ENCODE measurements at regions not wholly inside any gene's neighbourhood (a gene's known extent, or its start where the extent isn't known, plus 50 kb on each side); places are given as distances from the start of the nearest gene placed in this dataset.
"Not testable (repeated sequence)": the region's sequence is repeated elsewhere in the genome, so short reads cannot be mapped to it uniquely, and the experiment has no call there.

DNA sequence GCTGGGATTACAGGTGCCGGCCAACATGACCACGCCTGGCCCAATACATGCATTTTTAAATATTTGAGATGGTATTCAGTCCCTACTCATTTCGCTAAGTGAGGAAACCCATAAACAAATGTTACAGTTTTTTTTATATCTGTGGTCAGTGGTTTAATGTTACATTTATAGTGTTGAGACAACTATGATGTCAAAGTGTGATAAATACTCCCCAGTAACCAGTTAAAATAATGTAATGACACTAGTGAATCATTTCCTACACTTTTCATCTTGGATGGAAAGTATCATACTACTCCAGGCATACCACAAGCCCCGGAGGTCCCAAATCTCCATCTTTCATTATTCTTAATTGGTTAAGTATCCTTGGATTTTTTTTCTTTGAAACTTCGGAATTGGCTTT lies 87.5 kb upstream of the KIF26B start:
- DNase-seq (ENCODE audit: low spot score) (no peak), ATAC-seq (ENCODE audit: low FRiP score) (no peak)
- TF ChIP-seq, protein P1, sequence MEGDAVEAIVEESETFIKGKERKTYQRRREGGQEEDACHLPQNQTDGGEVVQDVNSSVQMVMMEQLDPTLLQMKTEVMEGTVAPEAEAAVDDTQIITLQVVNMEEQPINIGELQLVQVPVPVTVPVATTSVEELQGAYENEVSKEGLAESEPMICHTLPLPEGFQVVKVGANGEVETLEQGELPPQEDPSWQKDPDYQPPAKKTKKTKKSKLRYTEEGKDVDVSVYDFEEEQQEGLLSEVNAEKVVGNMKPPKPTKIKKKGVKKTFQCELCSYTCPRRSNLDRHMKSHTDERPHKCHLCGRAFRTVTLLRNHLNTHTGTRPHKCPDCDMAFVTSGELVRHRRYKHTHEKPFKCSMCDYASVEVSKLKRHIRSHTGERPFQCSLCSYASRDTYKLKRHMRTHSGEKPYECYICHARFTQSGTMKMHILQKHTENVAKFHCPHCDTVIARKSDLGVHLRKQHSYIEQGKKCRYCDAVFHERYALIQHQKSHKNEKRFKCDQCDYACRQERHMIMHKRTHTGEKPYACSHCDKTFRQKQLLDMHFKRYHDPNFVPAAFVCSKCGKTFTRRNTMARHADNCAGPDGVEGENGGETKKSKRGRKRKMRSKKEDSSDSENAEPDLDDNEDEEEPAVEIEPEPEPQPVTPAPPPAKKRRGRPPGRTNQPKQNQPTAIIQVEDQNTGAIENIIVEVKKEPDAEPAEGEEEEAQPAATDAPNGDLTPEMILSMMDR (IDR thresholded peaks at IDR 0.05) = no peak

DNA sequence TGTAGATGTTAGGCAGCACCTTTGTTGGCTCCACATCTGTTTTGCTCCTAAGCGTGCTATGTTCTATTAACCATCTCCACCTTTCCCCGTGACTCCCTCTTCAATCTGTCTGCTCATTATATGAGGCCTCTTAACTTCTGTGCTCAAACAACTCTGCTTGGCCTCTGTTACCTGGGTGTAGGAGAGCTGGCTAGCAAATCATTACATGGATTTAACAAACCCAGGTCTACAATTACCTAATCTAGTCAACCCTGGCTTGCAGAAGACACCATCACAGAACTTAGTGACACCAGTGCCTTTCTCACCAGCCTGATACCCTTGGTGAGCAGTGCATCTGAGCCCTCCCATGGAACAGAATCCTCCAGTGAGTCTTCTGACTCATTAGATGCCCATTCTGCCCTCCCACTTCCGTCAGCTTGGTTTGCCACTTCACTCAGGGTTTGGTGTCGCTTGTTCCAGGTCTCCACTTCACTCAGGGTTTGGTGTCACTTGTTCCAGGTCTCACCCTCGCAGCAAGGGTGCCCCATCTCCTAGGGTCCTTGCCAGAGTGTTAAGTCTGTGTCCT lies 92.0 kb upstream of the KIF26B start:
- ATAC-seq (ENCODE audit: low FRiP score) = no peak
- TF ChIP-seq, protein P1 (IDR thresholded peaks at IDR 0.05) = no peak
- DNase-seq (ENCODE audit: low spot score) = no peak

DNA sequence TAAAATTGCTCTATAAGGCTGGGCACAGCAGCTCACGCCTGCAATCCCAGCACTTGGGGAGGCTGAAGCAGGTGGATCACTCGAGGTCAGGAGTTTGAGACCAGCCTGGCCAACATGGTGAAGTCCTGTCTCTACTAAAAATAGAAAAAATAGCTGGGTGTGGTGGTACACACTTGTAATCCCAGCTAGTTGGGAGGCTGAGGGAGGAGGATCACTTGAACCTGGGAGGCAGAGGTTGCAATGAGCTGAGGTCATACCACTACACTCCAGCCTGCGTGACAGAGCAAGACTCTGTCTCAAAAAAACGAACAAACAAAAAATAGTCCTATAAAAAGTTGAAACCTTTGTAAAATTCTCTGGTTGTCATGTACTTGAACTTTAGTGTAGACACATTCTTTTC lies 93.0 kb upstream of the KIF26B start:
- not testable (repeated sequence) for DNase-seq (ENCODE audit: low spot score); ATAC-seq (ENCODE audit: low FRiP score)

DNA sequence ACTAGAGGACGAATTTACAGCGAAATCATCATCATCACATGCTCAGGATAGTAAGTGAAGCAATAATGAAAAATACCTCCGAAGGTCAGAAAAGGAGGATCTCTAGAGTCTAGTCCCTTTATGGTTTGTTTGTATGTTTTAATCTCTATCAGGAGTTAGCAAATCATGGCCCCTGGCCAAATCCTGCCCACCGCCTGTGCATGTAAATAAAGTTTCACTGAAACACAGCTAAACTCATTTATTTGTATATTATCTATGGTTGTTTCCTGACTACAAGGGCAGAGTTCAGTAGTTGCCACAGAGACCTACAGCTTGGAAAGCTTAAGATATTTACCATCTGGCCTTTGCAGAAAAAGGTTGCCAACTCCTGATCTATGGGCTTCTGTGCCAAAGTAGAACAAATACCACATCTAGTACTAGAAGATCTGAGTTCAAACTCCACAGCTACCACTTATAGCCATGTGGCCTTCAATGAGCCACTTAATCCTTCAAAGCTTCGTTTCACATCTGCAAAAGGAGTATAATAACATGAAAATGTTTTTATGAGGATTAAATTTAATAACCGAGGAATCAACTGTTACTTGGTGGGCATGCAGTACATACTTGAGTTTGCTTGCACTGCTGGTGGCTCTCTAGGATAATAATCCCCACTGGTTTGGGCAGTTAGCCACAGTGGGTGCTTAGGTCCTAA lies 94.0 kb upstream of the KIF26B start:
- no peak for DNase-seq (ENCODE audit: low spot score)
- TF ChIP-seq, protein P1 (IDR thresholded peaks at IDR 0.05) = no peak
- no peak for ATAC-seq (ENCODE audit: low FRiP score)

DNA sequence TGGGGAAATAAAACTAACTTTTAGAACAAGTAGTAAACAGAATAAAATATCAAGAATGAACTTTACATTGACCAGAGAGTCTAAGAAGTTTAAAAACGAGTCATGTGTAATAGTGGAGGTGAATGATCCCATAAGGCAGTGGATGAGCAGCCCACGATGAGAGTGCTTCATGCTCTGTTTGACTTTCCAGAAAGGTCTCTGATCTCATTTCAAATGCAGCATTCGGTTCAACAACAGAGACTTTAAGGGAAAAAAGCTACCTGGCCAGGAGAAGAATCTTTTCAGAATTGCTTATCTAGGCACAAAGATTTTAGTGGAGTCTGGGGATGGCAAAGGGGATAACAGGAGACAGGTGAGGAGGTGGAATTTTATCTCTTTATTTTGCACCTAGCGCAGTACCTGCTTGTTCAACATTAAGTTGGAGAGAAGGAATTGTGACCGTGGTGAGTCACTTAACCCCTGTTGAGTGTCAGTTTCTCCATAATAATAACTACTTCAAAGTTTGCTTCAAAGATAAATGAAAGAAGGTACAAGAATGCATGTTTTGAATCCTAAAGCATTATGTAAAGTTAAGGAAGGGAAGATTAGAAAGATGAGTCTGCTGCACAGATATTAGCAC lies 94.9 kb upstream of the KIF26B start:
- ATAC-seq (ENCODE audit: low FRiP score) (no peak), DNase-seq (ENCODE audit: low spot score) (no peak)
- TF ChIP-seq, protein P1 (IDR thresholded peaks at IDR 0.05) = no peak

DNA sequence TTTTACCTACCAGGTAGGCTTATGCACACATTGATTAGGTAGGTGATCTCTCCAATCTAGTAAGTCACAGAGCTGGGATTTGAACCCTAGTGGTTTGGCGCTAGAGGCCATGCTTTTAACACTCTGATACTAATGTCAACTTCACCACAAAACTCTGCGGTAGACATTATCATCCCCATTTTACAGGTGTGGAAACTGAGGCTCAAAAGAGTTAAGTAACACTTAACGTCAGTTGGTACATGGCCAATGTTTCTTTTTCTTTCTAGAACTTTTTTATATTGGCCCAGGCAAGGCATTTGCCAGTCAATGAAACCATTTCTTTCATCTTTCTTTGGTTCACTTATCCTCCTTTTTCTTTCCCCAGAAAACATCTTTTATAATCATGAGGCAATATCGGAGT lies 95.9 kb upstream of the KIF26B start:
- no peak for ATAC-seq (ENCODE audit: low FRiP score)
- no peak for DNase-seq (ENCODE audit: low spot score)
- TF ChIP-seq, protein P1 (IDR thresholded peaks at IDR 0.05) = no peak

DNA sequence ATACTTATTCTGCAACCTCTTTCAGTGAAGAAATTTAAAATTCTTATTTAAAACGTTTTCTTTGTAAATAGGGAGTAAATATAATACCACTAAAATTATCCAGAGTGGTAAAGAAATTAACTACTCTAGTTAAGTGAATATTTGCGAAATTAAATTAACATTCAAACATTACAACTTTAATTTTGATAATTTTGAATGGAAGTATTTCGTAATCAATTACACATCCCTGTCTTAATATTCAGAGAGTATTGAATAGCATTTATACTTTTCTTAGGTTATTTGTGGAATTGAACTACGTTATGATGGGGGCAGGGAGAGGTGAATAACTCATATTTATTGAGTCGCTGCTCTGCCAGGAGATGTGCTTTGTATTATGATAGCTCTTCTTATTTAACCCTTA lies 96.3 kb upstream of the KIF26B start:
- TF ChIP-seq, protein P1 (IDR thresholded peaks at IDR 0.05) = no peak
- ATAC-seq (ENCODE audit: low FRiP score) = no peak
- DNase-seq (ENCODE audit: low spot score) = no peak

All from omental fat pad (tissue), 3 donors.